ENCODE measurements at regions not wholly inside any gene's neighbourhood (a gene's known extent, or its start where the extent isn't known, plus 50 kb on each side); places are given as distances from the start of the nearest gene placed in this dataset.

DNA sequence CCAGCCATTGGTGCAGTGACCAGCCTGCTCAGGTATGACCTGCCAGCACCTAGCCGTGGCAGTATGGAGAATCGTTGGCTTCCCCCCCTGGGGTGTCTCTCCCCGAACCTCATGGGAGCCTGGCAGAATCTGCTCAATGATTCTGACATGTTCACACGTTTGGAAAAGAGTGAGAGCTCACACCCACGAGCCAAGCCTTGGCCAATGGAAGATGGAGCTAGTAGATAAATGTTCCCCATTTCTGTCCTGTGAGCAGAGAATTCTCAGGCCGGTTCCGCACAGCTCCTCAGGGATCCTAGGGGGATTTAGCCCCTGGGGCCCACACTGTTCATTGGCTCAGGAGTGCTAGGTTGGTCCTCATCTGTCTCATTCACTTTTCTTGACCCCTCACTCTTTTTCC, 128.4 kb downstream of the RCN1 start:
- TF ChIP-seq CTCF (conservative IDR thresholded peaks at IDR 0.05; ENCODE audit: low read depth, low read length): no peak
- no peak for TF ChIP-seq EZH2 (IDR thresholded peaks at IDR 0.05; ENCODE audit: borderline replicate concordance, low read depth, low read length, poor library complexity, severe bottlenecking)
